ENCODE measurements at regions not wholly inside any gene's neighbourhood (a gene's known extent, or its start where the extent isn't known, plus 50 kb on each side); places are given as distances from the start of the nearest gene placed in this dataset.
"Not testable (repeated sequence)": the region's sequence is repeated elsewhere in the genome, so short reads cannot be mapped to it uniquely, and the experiment has no call there.

DNA sequence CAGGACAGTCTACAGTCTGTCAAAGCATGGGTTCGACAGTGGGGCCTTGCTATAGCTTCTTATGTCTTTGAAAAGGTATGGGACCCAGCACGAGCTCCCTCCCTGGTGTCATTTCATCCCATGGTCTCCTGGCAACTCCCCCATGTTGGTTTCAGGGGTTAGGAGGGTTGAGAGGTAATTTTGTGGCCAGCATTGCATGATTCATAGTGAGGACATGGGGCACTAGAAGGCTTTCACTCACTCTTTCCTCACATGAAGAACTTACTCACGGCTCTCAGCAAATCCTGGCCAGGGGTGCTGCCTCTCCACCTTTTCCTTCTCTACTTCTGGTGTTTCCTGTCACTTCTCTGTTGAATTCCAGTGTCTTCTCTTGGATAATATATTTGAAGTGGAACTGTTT is 134.7 kb upstream of the TNPO1 start:
- Mint-ChIP-seq H3K27me3 (ENCODE audit: insufficient read depth, unreplicated experiment) (no peaks in the 10 kb centered on the region), H3K27ac (ENCODE audit: low read depth, unreplicated experiment) (no peak overlapping the region), H3K4me3 (ENCODE audit: unreplicated experiment) (no peak overlapping the region), H3K4me1 (ENCODE audit: insufficient read depth, unreplicated experiment) (no peaks in the 10 kb centered on the region), H3K36me3 (ENCODE audit: insufficient read depth, unreplicated experiment) (no peaks in the 10 kb centered on the region), H3K9me3 (ENCODE audit: unreplicated experiment) (peaks cover 8% of the 10 kb centered on the region)
- DNase-seq (ENCODE audit: unreplicated experiment): no peak
- POLR2A ChIA-PET: no interaction called here
- no TSS peak for BruUV-seq (replicated peaks)
- intact Hi-C loops (cut with micrococcal nuclease): loop anchor here (10.0 kb wide), 1 partner anchor 57 kb away; no protein-coding TSS in a partner anchor
- TF ChIP-seq, protein P1, sequence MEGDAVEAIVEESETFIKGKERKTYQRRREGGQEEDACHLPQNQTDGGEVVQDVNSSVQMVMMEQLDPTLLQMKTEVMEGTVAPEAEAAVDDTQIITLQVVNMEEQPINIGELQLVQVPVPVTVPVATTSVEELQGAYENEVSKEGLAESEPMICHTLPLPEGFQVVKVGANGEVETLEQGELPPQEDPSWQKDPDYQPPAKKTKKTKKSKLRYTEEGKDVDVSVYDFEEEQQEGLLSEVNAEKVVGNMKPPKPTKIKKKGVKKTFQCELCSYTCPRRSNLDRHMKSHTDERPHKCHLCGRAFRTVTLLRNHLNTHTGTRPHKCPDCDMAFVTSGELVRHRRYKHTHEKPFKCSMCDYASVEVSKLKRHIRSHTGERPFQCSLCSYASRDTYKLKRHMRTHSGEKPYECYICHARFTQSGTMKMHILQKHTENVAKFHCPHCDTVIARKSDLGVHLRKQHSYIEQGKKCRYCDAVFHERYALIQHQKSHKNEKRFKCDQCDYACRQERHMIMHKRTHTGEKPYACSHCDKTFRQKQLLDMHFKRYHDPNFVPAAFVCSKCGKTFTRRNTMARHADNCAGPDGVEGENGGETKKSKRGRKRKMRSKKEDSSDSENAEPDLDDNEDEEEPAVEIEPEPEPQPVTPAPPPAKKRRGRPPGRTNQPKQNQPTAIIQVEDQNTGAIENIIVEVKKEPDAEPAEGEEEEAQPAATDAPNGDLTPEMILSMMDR (IDR thresholded peaks at IDR 0.05; ENCODE audit: unreplicated experiment): no peak
- CTCF ChIA-PET: interaction anchor here (0.6 kb wide), 1 partner anchor 573 kb away, joined by 3 read pairs; no protein-coding TSS in a partner anchor

DNA sequence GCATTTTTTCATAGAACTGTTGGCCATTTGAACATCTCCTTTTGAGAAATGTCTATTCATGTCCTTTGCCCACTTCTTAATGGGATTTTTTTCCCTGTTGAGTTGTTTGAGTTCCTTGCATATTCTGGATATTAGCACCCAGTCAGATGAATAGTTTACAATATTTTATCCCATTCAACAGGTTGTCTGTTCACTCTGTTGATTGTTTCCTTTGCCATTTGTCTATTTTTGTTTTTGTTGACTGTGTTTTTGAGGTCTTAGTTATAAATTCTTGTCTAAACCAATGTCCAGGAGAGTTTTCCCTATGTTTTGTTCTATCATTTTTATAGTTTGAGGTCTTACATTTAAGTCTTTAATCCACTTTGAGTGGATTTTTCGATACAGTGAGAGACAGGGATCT is 139.0 kb upstream of the TNPO1 start:
- no peak for DNase-seq (ENCODE audit: unreplicated experiment)
- ChIA-PET POLR2A (interaction anchor here (0.6 kb wide), 1 partner anchor 153 kb away, joined by 3 read pairs; no protein-coding TSS in a partner anchor), CTCF (interaction anchor here (0.7 kb wide), 1 partner anchor 322 kb away, joined by 4 read pairs; no protein-coding TSS in a partner anchor)
- Mint-ChIP-seq H3K4me1 (ENCODE audit: insufficient read depth, unreplicated experiment) (no peaks in the 10 kb centered on the region), H3K36me3 (ENCODE audit: insufficient read depth, unreplicated experiment) (no peaks in the 10 kb centered on the region), H3K27me3 (ENCODE audit: insufficient read depth, unreplicated experiment) (no peaks in the 10 kb centered on the region), H3K9me3 (ENCODE audit: unreplicated experiment) (peaks cover 11% of the 10 kb centered on the region), H3K4me3 (ENCODE audit: unreplicated experiment) (no peak overlapping the region), H3K27ac (ENCODE audit: low read depth, unreplicated experiment) (no peak overlapping the region)
- TF ChIP-seq, protein P1 (IDR thresholded peaks at IDR 0.05; ENCODE audit: unreplicated experiment): no peak
- intact Hi-C loops (cut with micrococcal nuclease): no loop called here
- no TSS peak for BruUV-seq (replicated peaks)

DNA sequence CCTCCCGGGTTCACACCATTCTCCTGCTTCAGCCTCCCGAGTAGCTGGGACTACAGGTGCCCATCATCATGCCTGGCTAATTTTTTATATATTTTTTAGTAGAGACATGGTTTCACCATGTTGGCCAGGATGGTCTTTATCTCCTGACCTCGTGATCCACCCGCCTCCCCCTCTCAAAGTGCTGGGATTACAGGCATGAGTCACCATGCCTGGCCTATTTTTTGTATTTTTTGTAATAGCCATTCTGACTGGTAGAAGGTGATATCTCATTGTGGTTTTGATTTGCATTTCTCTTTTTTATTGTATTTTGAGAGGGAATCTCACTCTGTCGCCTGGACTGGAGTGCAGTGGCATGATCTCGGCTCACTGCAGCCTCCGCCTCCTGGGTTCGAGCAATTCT is 139.6 kb upstream of the TNPO1 start:
- CTCF ChIA-PET: interaction anchor here (0.7 kb wide), 1 partner anchor 322 kb away, joined by 4 read pairs; no protein-coding TSS in a partner anchor
- intact Hi-C loops (cut with micrococcal nuclease); H3K36me3 Mint-ChIP-seq (ENCODE audit: insufficient read depth, unreplicated experiment); BruUV-seq (replicated peaks); H3K4me1 Mint-ChIP-seq (ENCODE audit: insufficient read depth, unreplicated experiment); DNase-seq (ENCODE audit: unreplicated experiment); H3K27me3 Mint-ChIP-seq (ENCODE audit: insufficient read depth, unreplicated experiment); H3K9me3 Mint-ChIP-seq (ENCODE audit: unreplicated experiment); H3K4me3 Mint-ChIP-seq (ENCODE audit: unreplicated experiment); H3K27ac Mint-ChIP-seq (ENCODE audit: low read depth, unreplicated experiment); POLR2A ChIA-PET: not testable (repeated sequence)

DNA sequence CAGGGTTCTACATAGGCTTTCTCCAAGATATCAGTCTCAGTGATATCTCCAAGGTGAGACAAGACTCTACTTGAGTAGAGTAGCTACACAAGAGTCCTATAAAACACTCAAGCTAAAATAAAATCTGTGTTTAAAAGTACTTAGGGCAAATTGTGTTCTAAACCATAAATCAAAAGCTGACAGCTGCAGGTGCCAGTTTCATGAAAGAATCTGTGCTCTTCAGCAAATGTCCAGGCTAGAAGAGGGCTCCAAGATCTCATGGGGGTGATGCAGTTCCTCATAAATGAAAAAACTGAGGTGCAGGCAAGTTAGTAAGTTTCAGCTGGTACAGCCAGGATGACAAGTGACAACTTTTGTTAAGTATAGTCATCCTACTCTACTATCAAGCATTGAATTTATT is 142.8 kb upstream of the TNPO1 start:
- intact Hi-C loops (cut with micrococcal nuclease): no loop called here
- ChIA-PET CTCF (no interaction called here), POLR2A (interaction anchor here (1.3 kb wide), 1 partner anchor 13 kb away, joined by 4 read pairs; no protein-coding TSS in a partner anchor)

More for the DNA sequence above, 142.8 kb upstream of the TNPO1 start:
- H3K27ac Mint-ChIP-seq (ENCODE audit: low read depth, unreplicated experiment): no peak overlapping the region
- H3K4me1 Mint-ChIP-seq (ENCODE audit: insufficient read depth, unreplicated experiment): no peaks in the 10 kb centered on the region
- no peak for DNase-seq (ENCODE audit: unreplicated experiment)
- no TSS peak for BruUV-seq (replicated peaks)
- H3K9me3 Mint-ChIP-seq (ENCODE audit: unreplicated experiment): peaks cover 7% of the 10 kb centered on the region
- TF ChIP-seq, protein P1 (IDR thresholded peaks at IDR 0.05; ENCODE audit: unreplicated experiment): no peak
- no peak overlapping the region for H3K4me3 Mint-ChIP-seq (ENCODE audit: unreplicated experiment)
- H3K36me3 Mint-ChIP-seq (ENCODE audit: insufficient read depth, unreplicated experiment): no peaks in the 10 kb centered on the region
- no peaks in the 10 kb centered on the region for H3K27me3 Mint-ChIP-seq (ENCODE audit: insufficient read depth, unreplicated experiment)

All from MCF 10A (cell line).